ENCODE measurements at regions not wholly inside any gene's neighbourhood (a gene's known extent, or its start where the extent isn't known, plus 50 kb on each side); places are given as distances from the start of the nearest gene placed in this dataset.
"Not testable (repeated sequence)": the region's sequence is repeated elsewhere in the genome, so short reads cannot be mapped to it uniquely, and the experiment has no call there.

DNA sequence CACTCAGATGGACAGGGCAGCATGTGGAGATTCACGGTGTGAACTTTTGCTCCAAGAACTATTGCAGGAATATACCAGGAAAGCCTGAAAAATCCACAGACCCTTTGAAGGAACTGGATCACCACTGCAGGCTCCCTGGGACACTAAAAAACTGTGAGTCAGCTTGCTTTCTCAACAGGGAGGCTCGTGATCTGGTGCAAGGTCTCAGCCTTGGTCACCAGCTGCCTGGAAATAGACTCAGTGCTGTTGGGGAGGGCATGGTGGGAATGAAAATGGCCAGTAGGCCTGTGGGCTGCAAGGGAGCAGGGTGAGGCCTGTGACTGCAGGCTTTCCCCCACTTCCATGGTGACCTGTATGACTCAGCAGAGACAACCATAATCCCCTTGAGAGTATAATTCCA is 426.4 kb upstream of the RPS6KA3 start:
- no peak for DNase-seq

DNA sequence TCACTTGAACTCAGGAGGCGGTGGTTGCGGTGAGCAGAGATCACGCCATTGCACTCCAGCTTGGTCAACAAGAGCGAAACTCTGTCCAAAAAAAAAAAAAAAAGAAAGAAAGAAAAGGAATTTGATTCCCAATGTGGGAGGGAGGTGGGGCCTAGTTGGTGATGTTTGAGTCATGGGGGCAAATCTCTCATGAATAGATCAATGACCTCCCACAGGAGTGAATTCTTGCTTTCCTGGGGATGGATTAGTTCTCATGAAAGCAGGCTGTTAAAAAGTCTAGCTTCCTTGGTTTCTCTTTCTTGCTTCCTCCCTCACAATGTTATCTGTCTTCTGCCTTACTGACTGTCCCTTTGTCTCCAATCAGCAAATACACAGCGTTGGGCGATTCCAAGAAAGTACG is 419.5 kb upstream of the RPS6KA3 start:
- DNase-seq, result no peak

DNA sequence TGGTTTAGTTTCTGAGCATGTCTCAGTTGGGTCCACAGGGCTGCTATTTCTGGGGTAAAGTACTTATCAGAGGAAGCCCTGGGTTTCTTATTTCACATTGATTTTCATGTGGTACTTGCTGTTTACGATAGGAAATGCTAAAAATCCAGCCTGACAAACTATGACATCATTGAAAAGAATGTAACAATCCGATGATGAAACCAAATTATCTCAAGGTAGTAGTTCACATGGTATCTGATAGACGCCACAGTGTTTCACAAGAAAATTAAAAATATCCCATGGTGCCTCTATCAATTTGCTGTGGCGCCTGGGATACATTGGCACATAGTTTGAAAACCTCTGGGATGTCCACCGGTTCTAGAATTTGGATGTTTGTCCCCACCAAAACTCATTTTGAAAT is 418.9 kb upstream of the RPS6KA3 start:
- no peak for DNase-seq

DNA sequence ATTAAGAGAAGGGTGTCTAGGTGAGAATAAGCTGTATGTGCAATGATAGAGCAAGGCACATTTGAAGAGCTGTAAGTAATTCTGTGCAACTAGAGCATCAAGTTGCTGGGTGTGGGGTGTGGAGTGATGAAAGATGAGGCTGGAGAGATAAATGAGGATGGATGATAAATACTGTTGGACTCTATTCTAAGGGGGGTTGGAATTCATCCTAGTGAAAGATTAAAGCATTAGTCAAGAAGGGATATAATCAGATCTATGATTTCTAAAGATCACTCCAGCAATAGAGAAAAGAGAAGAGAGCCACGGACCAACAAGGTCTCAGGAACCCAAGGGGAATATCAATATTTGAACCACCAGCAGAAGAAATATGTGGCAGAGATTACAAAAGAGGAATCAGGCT is 415.0 kb upstream of the RPS6KA3 start:
- DNase-seq, result no peak

DNA sequence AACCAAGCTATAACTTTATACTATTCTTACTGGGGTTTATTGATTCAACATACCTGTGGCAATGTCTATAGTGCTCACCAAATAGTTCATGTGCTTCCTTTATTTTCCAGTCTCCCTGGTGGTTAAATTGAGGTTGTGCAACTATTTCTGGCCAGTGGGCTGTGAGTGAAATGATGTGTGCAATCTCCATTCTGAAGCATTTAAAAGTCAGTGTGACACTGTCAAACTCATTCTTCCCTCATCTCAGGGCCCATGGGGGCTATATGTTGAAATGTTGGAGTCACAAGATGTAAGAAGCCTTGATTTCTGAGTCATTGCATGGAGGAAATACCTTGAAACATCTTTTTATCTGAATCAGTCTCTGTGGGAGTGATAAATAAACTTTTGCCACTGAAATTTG is 414.3 kb upstream of the RPS6KA3 start:
- no peak for DNase-seq

DNA sequence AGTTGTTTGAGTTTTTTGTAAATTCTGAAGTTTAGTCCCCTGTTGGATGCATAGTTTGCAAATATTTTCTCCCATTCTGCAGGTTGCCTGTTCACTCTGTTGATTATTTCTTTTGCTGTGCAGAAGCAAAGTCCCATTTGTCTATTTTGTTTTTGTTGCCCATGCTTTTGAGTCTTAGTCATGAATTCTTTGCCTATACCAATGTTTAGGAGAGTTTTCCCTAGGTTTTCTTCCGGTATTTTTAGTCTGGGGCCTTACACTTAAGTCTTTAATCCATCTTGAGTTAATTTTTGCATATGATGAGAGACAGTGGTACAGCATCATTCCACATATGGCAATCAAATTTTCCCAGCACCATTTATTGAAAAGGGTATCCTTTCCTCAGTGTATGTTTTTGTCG is 405.8 kb upstream of the RPS6KA3 start:
- DNase-seq, result no peak

DNA sequence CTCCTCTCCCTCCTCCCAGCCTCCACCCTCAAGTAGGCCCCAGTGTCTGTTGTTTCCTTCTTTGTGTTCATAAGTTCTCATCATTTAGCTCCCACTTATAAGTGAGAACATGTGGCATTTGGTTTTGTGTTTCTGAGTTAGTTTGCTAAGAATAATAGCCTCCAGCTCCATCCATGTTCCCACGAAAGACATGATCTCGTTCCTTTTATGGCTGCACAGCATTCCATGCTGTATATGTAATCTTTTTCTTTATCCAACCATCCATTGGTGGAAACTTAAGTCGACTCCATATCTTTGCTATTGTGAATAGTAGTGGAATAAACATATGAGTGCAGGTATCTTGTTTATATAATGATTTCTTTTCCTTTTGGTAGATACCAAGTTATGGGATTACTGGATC is 405.0 kb upstream of the RPS6KA3 start:
- DNase-seq, result not testable (repeated sequence)

DNA sequence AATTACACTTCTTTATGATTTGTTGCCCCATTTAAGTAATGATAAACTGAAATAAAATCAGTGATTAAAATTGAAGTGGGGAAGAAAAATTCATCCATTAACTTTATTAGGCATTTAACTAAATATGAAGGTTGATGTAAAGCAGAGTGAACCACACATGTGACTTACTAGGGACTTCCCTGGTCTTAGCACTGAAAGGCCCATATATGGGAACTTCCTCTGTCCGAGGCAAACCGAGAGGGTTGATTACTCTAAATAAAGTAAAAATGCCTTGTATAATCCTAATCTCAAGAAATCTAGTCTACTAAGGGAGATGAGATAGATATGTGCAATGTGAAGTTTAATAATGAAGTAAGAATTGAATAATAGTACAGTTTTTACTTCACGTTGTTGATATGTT is 403.9 kb upstream of the RPS6KA3 start:
- no peak for DNase-seq

DNA sequence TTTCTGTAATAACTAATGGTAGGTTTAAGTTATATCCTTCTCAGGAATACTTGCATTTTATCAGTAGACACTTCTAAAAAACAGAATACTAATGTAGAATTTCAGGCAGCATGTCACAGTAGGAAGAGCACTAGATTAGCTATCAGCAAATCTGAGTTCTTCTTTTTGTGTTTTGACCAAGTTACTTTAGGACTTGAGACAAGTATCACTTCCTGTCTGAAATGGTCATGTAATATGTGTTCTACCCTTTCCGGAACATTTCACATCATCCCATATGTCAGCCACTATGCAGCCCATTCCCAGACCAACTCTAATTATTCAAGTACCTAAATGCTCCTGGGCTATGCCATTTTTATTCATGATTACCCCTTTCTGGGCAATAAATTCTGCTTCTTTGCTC is 401.8 kb upstream of the RPS6KA3 start:
- no peak for DNase-seq

DNA sequence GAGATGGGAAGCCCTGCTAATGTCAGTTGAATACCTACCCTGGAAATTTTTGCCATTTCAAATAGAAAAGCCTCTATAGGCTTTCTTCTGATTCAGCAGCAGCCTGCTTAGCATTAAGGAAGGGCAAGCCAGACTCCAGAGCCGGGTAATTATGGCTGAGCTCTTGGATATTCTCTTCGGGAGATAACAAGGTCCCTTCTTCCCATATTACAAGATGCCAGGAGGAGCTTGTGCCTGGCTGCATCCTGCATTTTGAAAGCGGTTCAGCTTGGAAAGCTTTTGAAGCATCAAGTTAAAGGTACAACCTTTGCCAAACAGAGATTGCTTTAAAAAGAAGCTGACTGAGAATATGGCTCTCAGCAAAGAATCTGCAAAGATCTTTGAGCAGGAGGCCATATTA is 399.6 kb upstream of the RPS6KA3 start:
- no peak for DNase-seq

DNA sequence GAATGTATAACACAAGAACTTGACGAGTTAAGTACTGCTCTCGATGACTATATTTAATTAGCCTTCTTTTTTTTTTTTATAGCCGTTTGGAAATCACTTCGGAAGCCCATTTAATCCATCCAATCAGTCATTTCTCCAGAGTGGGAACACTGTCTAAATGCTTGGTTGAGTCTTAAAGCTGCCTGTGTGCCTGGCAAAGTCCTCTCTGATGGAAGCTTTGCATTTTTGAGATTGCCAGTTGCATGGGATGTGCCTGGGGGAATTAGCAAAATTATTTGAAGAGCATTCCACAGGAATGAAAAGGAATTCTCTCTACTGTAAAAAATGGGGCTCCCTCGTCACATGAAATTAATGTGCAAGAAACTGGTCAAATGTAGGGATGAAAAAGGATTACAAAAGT is 398.8 kb upstream of the RPS6KA3 start:
- DNase-seq, result no peak

DNA sequence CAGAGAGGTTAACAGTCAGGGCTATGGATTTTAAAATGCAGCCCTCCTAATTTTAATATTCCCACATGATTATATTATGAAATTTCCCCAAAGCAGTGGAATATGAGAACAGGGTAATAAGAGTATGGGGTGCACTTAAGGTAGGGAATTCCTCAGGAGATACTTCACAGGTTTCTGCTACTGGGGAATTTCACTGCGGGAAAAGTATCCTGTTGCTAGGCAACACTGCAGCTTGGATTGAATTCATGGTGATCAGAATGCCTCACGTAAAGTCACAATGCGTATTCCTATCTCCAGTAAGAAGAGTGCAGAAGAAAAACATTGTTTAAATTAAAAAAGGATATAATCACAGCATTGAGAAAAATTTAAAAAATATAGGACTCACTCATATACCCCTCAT is 398.1 kb upstream of the RPS6KA3 start:
- DNase-seq, result no peak

DNA sequence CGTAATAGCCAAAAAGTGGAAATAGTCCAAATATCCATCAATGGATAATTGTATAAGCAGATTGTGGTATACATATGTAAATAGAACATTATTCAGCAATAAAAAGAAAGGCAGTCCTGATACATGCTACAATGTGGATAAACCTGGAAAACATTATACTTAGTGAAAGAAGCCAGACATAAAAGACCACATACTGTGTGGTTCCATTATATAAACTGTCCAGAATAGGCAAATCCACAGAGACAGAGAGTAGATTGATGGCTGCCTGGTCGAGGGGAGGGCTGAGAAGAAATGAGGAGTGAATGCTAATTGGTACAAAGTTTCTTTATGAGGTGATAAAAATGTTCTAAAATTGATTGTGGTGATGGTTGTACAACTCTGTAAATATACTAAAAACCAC is 397.4 kb upstream of the RPS6KA3 start:
- no peak for DNase-seq

DNA sequence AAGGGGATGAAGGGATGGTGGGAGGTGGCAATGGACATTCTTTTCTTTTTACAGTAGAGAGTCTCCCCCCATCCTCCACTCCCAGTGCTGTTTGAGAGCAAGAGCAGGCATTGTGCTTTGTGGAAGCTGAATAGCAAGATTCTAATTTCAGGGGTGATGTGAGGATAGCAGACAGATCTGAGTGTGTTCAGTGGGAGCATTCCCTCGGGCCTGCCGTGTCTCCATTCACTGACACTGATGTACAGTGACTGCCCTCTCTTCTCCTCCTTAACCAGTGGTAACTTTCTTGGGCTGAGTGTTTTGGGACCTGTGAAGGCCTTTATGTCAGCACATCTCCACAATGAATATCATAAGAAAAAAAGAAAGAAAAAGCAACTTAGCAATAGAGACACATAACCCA is 396.6 kb upstream of the RPS6KA3 start:
- DNase-seq, result no peak

DNA sequence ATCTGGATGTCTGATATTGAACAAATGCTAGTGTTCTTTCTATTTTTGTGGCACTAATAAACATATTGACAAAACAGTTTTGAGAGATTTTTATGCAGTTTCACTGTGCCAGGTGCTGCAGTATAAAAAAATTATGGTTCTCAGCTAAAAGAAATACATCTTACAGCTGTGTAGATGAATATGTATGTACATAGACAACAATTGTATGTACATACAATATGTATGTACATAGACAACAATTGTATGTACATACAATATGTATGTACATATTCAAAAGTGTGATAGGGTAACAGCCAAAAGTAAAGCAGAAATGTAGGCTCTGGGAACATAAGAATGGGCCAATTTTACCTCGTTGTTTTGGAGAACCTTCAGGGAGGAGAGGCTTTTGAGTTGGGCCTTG is 390.0 kb upstream of the RPS6KA3 start:
- DNase-seq, result no peak

DNA sequence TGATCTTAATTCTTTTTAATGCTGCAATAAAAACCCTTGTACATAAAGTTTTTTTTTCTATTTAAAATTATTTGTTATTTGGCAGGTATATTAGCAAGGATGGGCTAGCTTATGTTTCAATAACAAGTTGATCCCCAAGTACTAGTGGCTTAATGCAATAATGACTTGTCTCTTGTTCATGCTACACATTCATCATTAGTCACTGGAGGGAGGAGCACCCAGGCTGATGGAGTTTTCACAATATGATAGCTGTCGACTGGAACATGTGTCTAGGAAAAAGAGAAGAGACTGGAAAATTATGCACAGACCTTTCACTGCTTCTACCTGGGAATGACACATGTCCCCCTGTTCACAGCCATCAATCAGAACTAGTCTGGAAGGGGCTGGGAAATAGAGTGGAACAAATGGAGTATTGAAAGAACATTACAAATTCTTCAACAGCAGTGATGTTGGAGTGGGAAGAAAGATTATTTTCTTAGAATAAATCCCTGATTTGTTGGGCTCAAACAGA is 387.9 kb upstream of the RPS6KA3 start:
- DNase-seq, result no peak

DNA sequence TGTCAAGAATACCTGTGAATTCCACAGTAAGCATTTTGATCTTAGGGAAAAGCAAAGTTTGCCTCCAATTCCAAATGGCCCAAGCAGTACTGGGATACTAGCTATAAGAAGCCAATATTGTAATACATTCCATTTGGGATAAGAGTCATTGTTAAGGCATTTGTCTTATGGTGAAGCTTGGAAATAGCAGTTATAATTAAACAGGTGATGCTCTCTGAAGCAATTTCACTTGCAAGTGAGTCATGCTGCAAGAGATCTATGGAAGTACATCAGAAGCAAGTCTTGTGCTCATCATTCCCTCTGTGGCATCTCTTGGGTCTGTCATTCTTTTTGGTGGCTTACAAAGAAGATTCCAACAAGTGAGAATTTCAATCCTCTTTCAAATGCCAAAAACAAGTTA is 386.4 kb upstream of the RPS6KA3 start:
- no peak for DNase-seq

DNA sequence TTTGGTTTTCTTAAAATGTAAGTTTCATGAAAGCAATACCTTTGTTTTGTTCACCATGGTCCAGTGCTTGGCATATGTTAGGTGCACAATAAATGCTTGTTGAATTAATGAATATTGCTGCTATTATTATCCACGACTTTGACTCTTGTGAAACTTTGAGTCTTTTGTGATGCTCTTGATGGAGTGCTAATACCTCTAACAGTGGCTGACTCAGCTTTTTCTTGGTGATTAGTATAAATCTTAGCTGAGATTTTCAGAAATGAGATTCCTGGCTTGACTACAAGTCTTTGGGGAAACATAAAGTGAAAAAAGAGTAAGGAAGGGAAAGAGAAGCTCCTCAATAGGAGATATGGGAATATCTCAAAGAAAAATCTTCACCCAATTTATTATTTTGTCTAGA is 375.2 kb upstream of the RPS6KA3 start:
- no peak for DNase-seq

DNA sequence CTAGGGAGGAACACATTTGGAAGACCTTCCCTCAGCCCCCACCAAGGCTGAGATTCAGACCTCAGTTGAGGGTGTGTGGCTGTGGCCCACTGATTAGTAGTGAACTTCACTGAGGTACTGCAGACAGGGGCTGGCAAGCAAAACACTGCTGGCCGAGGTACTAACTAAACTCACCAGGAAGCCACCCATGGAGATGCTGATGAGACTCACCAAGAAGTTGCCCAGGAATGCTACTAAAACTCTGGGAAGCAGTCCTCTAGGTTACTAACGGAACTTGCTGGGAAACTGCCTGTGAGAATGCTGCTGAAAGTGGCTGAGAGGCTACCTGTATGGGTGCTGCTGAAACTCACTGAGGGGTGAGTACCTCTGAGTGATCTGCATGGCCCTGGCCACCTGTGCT is 372.4 kb upstream of the RPS6KA3 start:
- DNase-seq, result no peak

DNA sequence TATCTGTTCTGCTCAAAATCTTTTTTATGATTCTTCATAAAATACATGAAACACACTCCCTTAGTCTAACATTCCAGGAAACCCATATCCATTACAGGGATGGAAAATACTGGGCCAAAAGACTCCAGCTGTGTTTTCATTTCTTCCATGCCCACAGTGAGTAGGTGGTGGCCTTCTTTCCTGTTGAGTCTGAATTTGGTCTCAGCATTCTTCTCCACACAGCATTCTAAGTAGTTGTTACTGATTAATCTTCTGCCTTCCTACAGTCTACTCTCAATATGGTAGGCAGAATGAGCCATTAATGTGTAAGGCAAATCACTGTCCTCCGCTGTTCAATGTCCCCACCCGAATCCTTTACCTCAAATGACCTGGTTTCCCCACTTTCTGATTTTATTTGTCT is 370.6 kb upstream of the RPS6KA3 start:
- no peak for DNase-seq

DNA sequence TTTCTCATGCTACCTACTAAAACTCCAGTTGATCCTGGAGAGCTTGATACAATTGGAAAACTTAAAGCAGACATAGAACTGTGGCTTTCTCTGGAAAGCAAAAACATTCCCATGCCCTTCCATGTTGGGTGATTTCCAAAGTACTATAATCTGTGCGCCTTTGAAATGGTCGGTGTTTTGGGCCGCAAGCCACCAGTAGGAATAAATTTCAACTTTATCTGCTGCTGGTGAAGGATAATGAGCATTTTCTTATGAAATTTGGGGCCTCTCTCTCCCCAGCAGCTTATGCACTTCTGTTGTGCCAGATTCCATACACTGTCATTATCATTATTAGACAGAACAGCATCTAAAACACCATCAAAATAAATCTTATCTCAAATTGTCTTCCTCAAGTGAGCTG is 366.7 kb upstream of the RPS6KA3 start:
- no peak for DNase-seq

DNA sequence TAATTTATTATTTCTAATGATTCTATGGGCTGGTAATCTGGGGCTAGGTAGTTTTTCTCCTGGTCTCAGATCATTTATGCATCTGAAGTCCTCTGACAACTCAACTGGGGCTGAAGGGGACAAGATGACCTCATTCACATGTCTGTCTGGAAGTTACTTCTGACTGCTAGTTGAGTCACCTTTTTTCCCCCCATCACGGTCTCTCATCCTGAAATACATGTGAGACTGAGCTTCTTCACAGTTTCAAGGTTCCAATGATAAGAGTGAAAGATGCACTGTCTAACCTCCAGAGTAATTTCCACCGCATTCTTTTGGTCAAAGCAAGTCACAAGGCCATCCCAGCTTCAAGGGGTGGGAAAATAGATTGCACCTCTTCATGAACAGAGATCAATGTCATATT is 356.7 kb upstream of the RPS6KA3 start:
- DNase-seq, result no peak

DNA sequence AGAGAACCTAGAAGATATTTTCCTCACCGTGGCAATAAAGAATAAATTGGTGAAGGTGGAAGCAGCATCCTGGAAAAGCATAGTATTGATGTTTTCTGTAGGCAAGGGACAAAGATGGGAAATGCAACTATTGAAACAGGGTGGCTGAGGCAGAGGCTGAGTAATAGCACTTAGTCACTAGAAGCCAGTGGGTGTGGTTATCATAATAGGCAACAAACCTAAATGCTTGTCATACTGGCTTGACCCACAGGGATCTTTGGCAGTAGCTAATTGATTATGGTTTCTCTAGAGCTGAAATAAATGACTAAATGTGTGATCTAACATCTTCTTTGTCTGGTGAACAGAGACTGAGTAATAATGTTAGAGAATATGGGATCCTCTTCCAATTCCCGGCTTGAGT is 353.6 kb upstream of the RPS6KA3 start:
- no peak for DNase-seq

DNA sequence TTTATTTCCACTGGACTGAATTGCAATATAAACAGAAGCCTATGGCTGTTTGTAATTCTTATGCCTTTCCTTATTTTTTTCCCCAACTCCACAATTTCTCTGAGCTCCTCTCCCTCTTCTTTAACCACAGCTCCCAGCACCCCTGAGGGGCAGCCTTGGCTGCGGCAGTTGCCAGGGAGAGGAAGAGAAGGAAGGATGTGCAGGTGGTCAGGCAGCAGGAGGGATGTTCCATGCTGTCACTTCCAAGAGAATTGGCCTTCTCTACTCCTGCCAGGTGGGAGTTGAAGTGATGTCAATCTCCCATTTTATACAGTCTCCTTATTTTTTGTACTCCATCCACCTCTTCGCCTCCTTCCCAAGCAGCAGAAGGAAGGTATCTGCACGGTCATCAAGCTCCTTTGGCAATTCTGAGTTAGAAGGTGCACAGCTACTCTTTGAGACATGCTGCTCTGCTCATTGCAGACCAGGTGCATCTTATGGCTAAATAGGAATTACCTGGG is 343.3 kb upstream of the RPS6KA3 start:
- no peak for DNase-seq

DNA sequence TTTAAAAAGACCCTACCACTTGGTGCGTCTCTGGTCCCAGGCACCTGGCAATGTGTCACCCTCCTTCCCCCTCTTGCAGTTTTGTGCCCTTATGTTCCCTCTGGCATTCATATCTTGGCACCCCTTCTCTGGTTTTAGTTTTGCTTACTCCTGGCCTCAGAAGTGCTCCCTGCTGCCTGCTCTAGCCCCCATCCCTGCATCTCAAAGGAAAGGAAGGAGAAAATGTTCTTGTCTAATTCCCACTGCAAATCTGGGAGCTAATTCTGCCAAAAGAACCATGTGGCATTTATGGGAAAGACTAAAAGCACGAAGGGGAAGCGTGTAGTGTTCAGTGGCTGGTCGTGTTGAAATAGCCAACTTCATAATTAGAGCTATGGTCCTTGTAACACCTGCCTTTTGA is 340.1 kb upstream of the RPS6KA3 start:
- no peak for DNase-seq

DNA sequence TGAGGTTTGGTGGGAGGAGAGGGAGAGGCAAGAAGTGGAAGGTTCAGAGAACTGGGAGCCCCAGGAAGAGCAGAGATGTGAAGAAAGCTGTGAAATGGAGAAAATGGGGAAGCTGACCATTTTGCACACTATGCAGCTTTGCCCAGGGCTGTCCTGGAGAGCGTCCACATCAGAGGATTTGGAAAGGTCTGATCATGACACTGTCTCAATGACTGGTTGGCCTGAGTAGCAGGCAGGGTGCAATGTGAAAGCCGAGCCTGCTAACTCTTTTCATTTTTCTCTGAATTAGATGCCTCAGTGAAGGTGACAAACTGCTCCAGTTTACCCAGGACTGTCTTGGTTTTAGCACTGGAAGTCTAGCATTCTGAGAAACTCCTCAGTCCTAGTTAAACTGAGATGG is 330.1 kb upstream of the RPS6KA3 start:
- DNase-seq, result no peak

Measured in activated CD4-positive, alpha-beta T cell treated with anti-CD3 and anti-CD28 coated beads, Interleukin-2, amount 50 U/mL, for 48 hours (primary cell).